NCI-H2029 (cell line): ENCODE measurements at regions not wholly inside any gene's neighbourhood (a gene's known extent, or its start where the extent isn't known, plus 50 kb on each side); places are given as distances from the start of the nearest gene placed in this dataset.

Experiments used
- DNase-seq: peaks from one replicate; lab custom pipeline; 2025; lab: John Stamatoyannopoulos, UW

DNA sequence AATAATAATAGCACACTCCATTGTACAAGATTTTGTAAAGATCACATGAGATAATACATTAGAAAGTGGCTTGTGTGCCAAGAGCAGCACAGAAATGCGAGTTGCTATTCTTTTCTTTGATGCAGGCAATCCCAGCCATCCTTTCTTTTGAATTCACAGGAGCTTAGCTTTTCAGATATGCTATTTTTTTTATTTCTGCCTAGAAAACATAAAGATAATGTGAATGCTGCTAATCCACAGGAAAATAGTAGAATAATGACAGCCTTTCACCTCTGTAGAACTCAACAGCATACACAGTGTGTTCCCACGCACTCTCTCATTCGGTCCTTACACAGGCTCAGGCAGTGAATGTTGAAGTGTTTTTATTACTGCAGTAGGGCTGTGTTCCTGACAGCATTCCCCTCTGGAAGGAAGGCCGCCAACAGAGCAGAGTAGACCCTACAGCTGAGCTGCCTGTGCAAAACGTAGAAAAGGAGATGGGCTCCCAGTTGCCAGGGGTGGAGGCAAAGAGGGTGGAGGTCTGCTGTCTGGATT, 138.8 kb upstream of the TAPT1 start:
- no peak for DNase-seq

DNA sequence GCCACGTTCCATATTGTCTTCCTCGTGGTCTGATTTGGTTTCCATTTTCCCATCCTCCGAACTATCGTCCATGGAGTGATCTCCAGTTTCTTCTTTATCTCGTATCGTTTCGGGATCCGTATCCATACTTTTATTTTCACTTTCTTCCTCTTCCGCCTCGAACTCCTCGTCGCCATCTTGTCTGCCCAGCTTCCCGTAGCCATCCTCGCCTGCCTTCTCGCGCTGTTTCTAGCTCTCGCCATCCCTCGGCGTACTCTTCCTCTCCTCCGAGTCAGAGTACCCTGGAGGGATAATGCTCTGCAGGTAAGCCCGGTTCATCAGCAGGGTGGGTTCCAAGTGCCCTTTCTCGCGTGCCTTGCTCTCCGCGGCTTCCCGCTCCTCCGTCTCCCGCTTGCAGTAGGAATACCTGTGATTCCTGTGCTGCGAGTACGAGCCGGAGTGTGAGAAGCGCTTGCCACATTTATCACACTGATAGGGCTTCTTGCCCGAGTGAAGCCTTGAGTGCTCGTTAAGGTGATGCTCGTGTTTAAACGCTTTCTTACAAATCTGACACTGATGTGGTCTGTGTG, 134.5 kb upstream of the TAPT1 start:
- peak; percentile 41 for DNase-seq

DNA sequence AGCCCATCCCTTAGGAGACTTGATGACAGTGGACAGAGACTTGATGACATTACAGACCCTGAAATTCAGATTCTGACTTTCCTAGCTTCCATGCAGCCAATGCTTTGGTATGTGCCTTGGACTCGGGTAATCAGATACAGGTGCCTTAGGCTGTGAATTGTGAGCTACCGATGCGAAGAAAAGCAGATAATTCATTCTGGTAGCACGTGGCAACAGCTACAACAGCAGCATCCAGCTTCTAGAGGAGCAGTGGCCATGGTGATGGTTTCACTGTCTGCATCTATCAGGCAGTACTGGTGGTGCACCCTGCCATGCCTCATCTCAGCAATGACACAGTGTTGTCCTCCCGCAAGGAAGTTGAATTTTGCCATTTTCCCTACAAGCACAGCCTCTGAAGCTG, 126.9 kb upstream of the TAPT1 start:
- DNase-seq, result no peak

DNA sequence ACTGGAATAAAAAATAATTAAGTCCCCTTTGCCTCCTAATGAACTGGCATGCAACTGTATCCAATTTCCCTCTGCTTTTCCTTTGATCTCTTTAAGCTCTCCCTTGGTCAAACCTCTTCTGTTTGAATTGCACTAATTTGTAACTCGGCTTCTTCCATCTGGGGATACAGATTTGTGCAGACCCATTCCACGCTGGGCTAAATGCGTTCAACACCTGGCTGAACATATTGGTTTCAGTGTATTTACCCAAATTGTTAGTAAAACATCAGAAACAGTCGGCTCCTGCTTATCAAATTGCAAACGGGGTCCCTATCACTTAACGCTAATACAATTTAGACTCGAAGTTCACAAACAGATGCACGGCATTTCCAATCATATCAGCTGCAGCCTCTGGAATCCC, 124.9 kb upstream of the TAPT1 start:
- DNase-seq, result no peak

DNA sequence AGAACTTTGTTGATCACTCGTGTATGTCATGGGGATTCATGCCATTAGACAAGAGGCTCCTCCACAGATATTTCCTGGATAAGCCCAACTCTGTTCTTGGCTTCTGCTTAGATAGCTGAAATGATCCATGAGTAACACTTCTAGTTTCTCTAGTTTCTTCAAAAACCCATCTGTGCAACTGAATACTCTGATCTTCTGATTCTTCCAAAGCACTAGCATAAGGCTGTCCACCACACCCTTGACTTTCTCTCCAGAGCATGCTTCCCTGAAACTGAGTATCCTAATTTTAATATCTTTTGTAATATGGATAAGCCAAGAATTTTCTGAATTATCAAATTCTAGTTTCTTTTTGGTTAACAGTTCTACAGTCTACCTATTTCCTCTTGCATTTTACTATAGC, 118.6 kb upstream of the TAPT1 start:
- DNase-seq, result no peak

DNA sequence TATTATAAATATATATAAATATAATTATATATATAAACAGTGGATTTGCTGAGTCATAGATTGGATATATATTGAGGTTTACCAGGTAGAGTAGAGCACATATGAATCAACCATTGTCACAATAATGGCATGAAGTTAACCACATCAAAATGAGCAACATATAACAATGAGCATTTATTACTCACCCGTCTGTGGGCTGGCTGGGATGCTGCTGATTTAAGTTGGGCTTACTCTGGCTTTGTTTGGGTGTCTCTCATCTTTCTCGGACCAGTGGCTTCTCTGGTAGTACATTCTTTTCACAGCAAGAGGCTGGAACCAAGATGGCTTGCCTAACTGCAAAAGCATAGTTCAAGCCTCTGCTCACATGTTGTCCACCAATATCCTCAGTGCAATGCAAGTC, 111.7 kb upstream of the TAPT1 start:
- no peak for DNase-seq

DNA sequence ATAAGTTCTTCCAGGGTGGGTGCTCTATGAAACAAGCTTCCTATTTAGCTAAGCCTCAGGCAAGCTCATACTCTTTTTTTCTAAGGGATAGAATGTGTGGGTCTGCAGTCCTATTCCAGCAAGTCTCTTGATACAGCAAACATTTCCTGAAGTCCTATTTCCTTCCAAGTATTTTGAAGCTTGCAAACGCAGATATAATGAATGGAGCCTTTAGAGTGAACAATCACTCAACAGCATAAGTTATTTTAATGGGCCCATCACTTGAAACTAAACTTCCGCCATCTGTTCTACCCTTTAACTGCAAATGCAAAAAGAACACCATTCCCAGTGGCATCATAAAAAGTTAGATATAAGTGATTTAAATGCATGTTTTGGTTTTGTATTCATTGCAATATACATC, 108.3 kb upstream of the TAPT1 start:
- no peak for DNase-seq

DNA sequence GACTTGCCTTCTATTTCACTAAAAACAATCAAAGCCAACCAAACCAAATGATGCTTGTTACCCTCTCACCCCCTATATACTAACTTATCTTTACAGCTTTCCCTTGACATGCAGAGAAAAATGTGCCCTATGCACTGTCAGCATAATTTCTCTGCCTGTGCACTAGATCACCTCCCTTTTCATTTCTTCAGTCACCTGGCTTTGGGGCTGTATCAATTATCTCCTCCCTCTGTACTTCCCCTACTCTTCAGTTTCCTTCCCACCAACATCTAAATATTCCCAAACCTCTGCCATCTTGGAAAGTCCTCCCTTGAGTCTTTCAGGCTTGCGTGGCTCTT, 103.5 kb upstream of the TAPT1 start:
- DNase-seq, result no peak

DNA sequence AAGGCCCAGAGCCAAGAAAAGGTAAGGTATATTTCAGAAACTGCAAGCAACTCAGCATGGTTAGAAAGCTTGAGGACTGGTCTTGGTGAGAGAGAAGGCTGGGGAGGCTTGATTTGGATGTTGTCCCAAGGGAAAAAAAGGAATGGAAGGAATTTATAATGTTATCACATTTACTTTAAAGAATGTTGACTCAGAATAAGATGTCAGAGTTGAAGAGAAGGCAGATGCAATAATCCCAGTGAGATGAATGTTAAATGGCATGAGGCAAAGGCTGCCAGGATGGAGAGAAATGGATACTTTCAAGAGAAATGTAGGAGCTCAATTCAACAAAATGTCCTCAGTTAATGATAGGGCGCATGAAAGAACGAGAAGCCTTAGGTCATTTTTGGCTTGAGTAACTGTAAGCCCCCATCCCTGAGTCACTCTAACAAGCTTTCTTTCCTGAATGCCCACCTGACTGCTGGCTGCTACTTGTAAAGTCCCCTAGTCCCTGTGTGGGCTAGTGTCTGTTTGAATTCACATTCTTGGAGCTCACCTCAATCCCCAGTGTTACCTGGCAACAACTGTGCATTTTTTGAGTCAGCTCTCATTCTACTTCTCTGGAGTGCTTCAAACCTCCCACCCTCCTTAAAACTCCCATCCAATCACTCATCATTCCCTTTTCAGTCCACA, 103.0 kb upstream of the TAPT1 start:
- no peak for DNase-seq

DNA sequence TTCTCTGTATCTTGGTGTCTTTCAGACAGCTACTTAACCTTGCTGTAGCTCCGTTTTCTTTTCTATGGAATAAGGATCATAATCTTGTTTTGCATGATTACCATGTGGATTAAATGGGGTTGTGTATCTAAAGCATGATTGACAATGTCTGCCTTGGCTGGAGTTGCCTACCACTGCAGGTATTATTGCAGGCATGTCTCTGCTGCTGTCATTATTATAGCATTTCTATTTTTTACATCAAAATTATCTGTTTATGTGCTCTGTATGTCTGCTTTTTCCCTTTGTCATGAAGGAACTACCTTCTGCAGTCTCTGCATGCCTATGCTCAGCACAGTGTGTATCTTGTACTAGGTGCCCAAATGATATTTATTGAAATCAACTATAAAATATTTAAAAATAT, 95.9 kb upstream of the TAPT1 start:
- DNase-seq, result no peak

DNA sequence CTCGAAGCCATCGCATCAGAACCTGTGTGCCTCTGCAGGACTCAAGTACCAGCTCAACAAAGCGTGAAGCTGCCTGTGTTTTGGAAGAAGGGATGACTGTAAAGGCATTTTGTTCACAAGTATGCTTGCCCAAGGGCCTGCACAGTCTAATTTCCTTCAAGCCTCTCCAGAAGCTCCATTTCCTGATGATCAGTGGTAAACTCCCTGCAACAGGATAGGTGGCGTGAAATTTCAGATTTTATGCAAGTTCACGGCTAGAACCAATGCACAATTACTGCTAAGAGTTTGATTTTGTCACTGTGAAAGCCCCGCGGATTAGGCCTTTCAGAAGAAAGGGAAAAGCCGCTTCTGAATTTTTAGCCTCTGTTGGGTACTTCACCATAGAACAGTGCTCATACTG, 89.2 kb upstream of the TAPT1 start:
- DNase-seq, result no peak

DNA sequence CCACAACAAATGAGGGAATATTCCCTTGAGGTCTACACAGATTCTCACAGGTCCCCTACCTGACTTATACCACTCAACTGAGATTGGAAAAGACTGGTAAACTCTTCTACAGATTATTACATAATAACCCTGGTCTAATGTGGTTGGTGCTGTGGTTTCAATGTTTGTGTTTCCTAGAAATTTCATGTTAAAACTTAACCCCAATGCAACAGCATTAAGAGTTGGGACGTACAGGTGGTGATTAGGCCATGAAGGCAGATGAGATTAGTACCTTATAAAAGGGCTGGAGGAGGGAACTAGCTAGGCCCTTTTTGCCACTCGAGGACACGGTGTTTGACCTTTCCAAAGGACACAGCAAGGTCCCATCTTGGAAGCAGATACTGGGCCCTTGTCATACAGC, 84.3 kb upstream of the TAPT1 start:
- DNase-seq, result no peak

DNA sequence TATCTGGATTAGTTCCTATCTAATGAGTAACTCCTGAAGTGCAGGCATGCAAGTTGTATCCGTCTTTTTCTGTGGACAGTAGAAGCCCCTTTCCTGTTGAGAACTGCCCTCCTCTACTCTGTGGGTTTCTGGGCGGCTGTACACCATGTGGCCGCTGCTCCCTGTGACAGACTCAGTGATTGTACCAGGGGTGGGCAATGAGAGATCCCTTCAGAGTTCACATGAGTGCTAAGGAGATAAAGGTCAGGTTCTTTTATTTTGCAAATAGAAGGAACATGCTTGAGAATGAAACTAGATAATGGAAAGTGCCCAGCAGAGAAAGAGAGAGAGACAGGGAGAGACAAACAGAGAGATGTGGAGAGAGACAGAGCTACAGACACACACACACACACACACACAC, 76.4 kb upstream of the TAPT1 start:
- no peak for DNase-seq

DNA sequence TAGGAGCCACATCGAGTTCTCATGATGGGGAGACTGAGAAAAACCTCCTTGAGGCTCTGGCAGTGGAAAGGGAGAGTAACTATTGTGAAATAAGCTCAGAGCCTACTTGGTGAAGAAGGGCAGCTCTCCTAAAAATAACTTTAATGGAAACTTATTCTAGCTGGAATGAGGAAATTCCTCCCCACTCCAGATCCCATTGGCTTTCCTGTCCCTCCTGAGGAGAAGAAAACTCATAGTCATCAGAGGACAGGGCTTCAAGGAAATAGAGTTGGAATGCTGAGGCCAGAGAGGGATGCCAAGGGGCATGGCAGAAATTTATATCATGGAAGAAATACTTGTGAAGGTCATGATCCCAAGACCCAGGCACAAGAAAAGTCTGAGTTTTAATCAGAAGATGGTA, 70.7 kb upstream of the TAPT1 start:
- no peak for DNase-seq

DNA sequence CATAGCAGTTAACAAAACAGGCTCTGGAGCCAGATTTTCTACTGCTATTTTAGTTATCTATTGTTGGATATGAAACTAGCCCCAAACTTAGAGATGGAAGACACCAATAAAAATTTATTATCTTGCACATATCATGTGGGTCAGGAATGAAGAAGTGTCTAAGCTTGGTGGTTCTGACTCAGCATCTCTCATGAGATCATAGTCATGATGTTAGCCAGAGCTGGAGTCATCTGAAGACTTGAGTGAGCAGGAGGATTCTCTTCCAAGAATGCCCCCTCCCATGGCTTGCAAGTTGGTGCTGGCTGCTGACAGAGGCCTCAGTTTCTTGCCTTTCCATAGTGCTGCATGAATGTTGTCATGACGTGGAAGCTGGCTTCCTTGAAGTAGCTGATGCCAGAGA, 68.2 kb upstream of the TAPT1 start:
- DNase-seq, result no peak

DNA sequence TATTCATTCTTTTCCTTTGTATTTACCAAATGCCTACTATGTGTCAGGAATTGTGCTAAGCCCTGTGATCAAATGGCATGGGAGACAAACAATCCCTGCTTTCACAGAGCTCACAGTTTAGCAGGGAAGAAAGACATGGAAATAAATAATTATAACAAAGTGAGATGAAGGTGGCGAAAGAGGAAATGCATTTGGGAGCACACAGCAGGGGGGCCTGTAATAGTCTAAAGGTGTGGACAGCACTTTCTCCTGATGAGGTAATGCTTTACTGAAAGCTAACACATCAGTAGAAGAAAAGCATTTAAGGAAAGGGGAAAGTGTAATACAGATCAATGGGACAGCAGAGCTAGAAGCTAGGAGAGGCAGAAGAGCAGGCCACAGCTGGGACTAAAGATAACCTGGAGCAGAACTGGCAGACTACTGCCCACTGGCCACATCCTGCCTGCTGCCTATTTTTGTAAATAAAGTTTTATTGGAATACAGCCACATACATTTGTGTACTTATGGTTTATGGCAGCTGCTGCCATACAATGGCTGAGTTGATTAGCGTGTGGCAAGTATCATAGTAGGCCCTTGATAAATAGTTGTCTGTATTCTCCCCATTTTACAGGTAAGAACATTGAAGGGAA, 67.1 kb upstream of the TAPT1 start:
- DNase-seq, result no peak

DNA sequence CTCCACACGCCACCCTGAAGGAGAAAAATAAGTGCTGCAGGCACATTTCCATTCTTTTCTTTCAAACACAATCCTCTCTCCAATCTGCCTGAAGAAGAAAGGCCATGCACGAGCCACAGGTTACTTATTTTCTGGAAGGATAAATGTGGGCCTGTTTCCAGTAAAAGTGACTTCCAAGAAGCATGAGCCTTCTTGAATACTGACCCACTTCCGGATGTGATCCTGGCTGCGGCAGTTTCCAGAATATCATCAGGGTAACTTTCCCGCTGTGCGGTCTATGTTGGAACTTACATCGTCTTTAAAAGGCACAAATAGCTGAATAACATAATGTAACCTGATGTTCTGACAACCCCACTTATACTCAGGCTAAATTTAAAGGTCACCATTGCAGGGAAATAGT, 66.3 kb upstream of the TAPT1 start:
- no peak for DNase-seq

DNA sequence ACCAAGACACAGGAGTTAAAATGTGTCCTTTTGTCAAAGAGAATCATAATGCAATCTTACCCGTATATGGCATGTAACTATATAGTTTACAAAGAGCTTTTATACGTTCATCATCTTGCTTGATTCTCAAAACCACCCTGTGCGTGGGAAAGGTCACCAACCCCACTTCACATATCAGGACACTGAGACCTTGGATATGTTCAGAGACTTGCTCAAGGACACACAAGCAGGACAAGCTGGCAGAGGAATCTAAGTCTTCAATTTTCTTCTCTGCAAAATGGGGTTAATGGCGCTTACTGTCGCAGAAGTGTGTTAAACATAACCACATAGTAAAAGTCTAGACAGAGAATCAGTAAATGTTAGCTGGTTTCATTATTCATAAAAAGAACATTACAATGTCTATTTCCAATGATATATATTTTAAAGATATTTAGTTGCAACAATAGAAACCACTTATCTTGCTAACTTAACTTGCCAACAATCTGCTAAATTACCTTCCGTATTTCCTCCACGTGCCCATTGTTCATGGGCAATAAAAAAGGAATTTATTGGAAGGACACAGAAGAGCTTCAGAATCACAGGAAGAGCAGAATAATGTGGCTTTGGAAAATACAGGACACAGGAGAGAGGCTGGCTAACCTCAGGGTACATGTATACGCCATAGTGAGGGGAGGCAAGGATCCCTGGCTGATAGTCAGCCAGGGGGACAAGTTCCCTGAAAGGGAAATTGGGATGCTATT, 64.6 kb upstream of the TAPT1 start:
- no peak for DNase-seq

DNA sequence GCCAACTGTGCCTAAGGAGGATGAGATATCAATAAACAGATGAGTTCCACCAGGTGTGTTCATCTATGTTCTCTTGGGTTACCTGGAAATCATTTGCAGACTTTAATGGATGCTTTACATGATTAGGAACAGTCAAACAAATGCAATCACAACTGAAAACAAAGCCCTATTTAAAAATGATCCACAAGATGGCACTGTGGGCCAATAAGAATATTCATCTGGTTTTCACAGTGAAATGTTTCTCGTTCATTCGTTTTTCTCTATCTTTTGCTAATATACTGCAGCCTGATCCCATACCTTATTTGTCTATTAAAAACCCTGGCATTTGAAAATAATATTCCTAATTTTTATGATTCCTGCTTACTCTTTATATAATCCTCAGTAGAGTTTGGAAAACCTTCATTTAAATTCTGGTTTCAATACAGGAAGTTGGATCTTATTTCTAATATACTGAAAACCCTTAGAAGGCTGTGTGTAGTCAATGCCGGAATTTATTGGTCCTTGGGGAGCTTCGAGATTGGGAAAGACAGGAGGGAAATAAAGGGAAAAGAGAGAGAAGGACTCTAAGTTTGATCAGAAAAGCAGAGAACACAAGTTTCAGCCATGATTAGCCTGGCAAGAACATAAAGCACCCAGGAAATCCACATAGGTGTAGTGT, 63.8 kb upstream of the TAPT1 start:
- DNase-seq, result no peak

DNA sequence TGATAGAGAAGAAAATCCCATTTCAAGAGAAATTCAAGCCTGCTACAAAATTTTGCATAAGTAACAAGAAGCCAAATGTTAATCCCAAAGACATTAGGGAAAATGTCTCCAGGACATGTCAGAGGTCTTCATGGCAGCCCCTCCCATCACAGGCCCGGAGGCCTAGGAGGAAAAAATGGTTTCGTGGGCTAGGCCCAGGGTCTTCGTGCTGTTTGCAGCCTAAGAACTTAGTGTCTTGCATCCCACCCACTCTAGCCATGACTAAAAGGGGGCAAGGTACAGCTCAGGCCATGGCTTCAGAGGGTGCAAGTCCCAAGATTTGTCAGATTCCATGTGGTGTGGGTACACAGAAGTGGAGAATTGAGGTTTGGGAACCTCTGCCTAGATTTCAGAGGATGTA, 57.8 kb upstream of the TAPT1 start:
- DNase-seq, result no peak

DNA sequence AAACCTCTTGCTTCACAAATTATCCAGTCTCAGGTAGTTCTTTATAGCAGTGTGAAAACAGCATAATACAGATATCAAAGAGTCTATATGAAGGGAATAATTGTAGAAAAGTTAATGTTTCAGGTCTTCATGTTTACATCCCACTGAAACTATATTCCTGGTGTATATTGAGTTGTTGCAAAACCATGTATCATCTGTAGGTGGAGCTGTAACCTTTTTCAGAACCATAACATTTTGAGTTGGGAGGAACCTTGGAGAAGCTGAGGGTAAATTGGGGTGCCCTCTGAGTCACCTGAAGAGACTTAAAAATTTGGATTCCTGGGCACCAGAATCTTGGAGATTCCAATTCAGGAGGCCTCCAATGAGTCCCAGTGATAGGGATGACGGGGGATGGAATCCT, 51.9 kb upstream of the TAPT1 start:
- DNase-seq, result no peak
